ENCODE measurements at regions not wholly inside any gene's neighbourhood (a gene's known extent, or its start where the extent isn't known, plus 50 kb on each side); places are given as distances from the start of the nearest gene placed in this dataset.

- no peak overlapping the region for H3K4me3 ChIP-seq (replicated peaks in 1 of 2; ENCODE audit: low read depth in 2 of 2, low read length in 2 of 2)
- TF ChIP-seq CTCF (IDR thresholded peaks at IDR 0.05; ENCODE audit: low read depth, low read length) = no peak
- DNase-seq (ENCODE audit: low read depth in 2 of 2) = peak in 1 of 2 donors; percentile 6
Observed at GRCh38 chr4:28973587-28974350, 1746.4 kb upstream of the PCDH7 start.

- DNase-seq (ENCODE audit: low read depth in 2 of 2) = no peak
- no peak for TF ChIP-seq CTCF (IDR thresholded peaks at IDR 0.05; ENCODE audit: low read depth, low read length)
Observed at GRCh38 chr4:28976369-28976768, 1743.8 kb upstream of the PCDH7 start.

GRCh38 chr4:29002151-29002550, 1718.0 kb upstream of the PCDH7 start:
- no peak for TF ChIP-seq CTCF (IDR thresholded peaks at IDR 0.05; ENCODE audit: low read depth, low read length)
- no peak for DNase-seq (ENCODE audit: low read depth in 2 of 2)
- H3K4me3 ChIP-seq (replicated peaks in 1 of 2; ENCODE audit: low read depth in 2 of 2, low read length in 2 of 2) = no peak overlapping the region

More at GRCh38 chr4:28976369-28976768, 1743.8 kb upstream of the PCDH7 start:
- no peak overlapping the region for H3K4me3 ChIP-seq (replicated peaks in 1 of 2; ENCODE audit: low read depth in 2 of 2, low read length in 2 of 2)

- no peak for DNase-seq (ENCODE audit: low read depth in 2 of 2)
- H3K4me3 ChIP-seq (replicated peaks in 1 of 2; ENCODE audit: low read depth in 2 of 2, low read length in 2 of 2) = no peak overlapping the region
- no peak for TF ChIP-seq CTCF (IDR thresholded peaks at IDR 0.05; ENCODE audit: low read depth, low read length)
Observed at GRCh38 chr4:29005838-29006237, 1714.3 kb upstream of the PCDH7 start.

- no peak for DNase-seq (ENCODE audit: low read depth in 2 of 2)
- no peak overlapping the region for H3K4me3 ChIP-seq (replicated peaks in 1 of 2; ENCODE audit: low read depth in 2 of 2, low read length in 2 of 2)
- no peak for TF ChIP-seq CTCF (IDR thresholded peaks at IDR 0.05; ENCODE audit: low read depth, low read length)
Observed at GRCh38 chr4:29009908-29010307, 1710.3 kb upstream of the PCDH7 start.

GRCh38 chr4:29013341-29013740, 1706.8 kb upstream of the PCDH7 start:
- TF ChIP-seq CTCF (IDR thresholded peaks at IDR 0.05; ENCODE audit: low read depth, low read length) = no peak
- DNase-seq (ENCODE audit: low read depth in 2 of 2) = no peak
- no peak overlapping the region for H3K4me3 ChIP-seq (replicated peaks in 1 of 2; ENCODE audit: low read depth in 2 of 2, low read length in 2 of 2)

- no peak for DNase-seq (ENCODE audit: low read depth in 2 of 2)
- no peak overlapping the region for H3K4me3 ChIP-seq (replicated peaks in 1 of 2; ENCODE audit: low read depth in 2 of 2, low read length in 2 of 2)
- TF ChIP-seq CTCF (IDR thresholded peaks at IDR 0.05; ENCODE audit: low read depth, low read length) = no peak
Observed at GRCh38 chr4:29014555-29014954, 1705.6 kb upstream of the PCDH7 start.

Data from cardiac fibroblast (primary cell).